Mesothelial cell of epicardium (in vitro differentiated cells): ENCODE measurements at regions not wholly inside any gene's neighbourhood (a gene's known extent, or its start where the extent isn't known, plus 50 kb on each side); places are given as distances from the start of the nearest gene placed in this dataset.
"Not testable (repeated sequence)": the region's sequence is repeated elsewhere in the genome, so short reads cannot be mapped to it uniquely, and the experiment has no call there.

Experiments used
- DNase-seq, 2 experiments: peaks; one replicate each; pipeline ENCODE4 v3.0.0; 2021; ENCODE audit warnings: low spot score in 2 of 2; ENCODE audit not compliant: unreplicated experiment in 2 of 2
- H3K27ac Mint-ChIP-seq: 2 replicates; pipeline ENCODE4 v1.8.0; 2021; ENCODE audit warnings: mixed read lengths
- H3K27me3 Mint-ChIP-seq: 2 replicates; pipeline ENCODE4 v1.8.0; 2021; ENCODE audit warnings: low read depth, mixed read lengths
- H3K36me3 Mint-ChIP-seq: 2 replicates; pipeline ENCODE4 v1.8.0; 2021; ENCODE audit warnings: mixed read lengths
- H3K4me1 Mint-ChIP-seq: 2 replicates; pipeline ENCODE4 v1.8.0; 2021; ENCODE audit warnings: mixed read lengths
- H3K4me3 Mint-ChIP-seq: 2 replicates; pipeline ENCODE4 v1.8.0; 2021; ENCODE audit warnings: mild to moderate bottlenecking, moderate library complexity, mixed read lengths
- H3K9me3 Mint-ChIP-seq: 2 replicates; pipeline ENCODE4 v1.8.0; 2021; ENCODE audit warnings: mixed read lengths
- CTCF ChIP-seq: fragments of 200-600 bp; sonication (generic); IDR thresholded peaks from one replicate; pipeline ENCODE4 v1.5.0; 2021; ENCODE audit warnings: antibody characterized with exemption; ENCODE audit not compliant: unreplicated experiment

GRCh38 chr14:106691601-106692291, 1165.4 kb downstream of the TMEM121 start:
- H3K4me1 Mint-ChIP-seq = no peaks in the 10 kb centered on the region
- H3K27me3 Mint-ChIP-seq = no peaks in the 10 kb centered on the region
- DNase-seq = no peak
- peaks cover 56% of the 10 kb centered on the region for H3K9me3 Mint-ChIP-seq
- peak; percentile 44 for TF ChIP-seq CTCF
- H3K27ac Mint-ChIP-seq = no peak overlapping the region
- no peaks in the 10 kb centered on the region for H3K36me3 Mint-ChIP-seq
- H3K4me3 Mint-ChIP-seq = no peak overlapping the region

GRCh38 chr14:106694638-106695393, 1168.4 kb downstream of the TMEM121 start:
- no peak for DNase-seq
- H3K4me3 Mint-ChIP-seq = no peak overlapping the region
- H3K27me3 Mint-ChIP-seq = no peaks in the 10 kb centered on the region
- no peak for TF ChIP-seq CTCF
- no peak overlapping the region for H3K27ac Mint-ChIP-seq
- no peaks in the 10 kb centered on the region for H3K36me3 Mint-ChIP-seq
- H3K4me1 Mint-ChIP-seq = no peaks in the 10 kb centered on the region
- peaks cover 42% of the 10 kb centered on the region for H3K9me3 Mint-ChIP-seq

GRCh38 chr14:106698620-106699267, 1172.4 kb downstream of the TMEM121 start:
- peaks cover 28% of the 10 kb centered on the region for H3K9me3 Mint-ChIP-seq
- H3K4me3 Mint-ChIP-seq, H3K27me3 Mint-ChIP-seq, H3K4me1 Mint-ChIP-seq, H3K27ac Mint-ChIP-seq, DNase-seq, H3K36me3 Mint-ChIP-seq: not testable (repeated sequence)

- not testable (repeated sequence) for H3K27me3 Mint-ChIP-seq, DNase-seq, H3K4me1 Mint-ChIP-seq, H3K36me3 Mint-ChIP-seq, H3K27ac Mint-ChIP-seq, H3K4me3 Mint-ChIP-seq
- peaks cover 13% of the 10 kb centered on the region for H3K9me3 Mint-ChIP-seq
These were observed 1177.3 kb downstream of the TMEM121 start for GRCh38 chr14:106703651-106704050.

GRCh38 chr14:106706488-106706887, 1180.1 kb downstream of the TMEM121 start:
- not testable (repeated sequence) for H3K27ac Mint-ChIP-seq

GRCh38 chr14:106710187-106710586, 1183.8 kb downstream of the TMEM121 start:
- not testable (repeated sequence) for H3K27me3 Mint-ChIP-seq, DNase-seq, H3K4me1 Mint-ChIP-seq, H3K27ac Mint-ChIP-seq, H3K36me3 Mint-ChIP-seq, H3K4me3 Mint-ChIP-seq
- peaks cover 37% of the 10 kb centered on the region for H3K9me3 Mint-ChIP-seq

More at GRCh38 chr14:106706488-106706887, 1180.1 kb downstream of the TMEM121 start:
- peaks cover 18% of the 10 kb centered on the region for H3K9me3 Mint-ChIP-seq
- H3K4me1 Mint-ChIP-seq, H3K27me3 Mint-ChIP-seq, DNase-seq, H3K36me3 Mint-ChIP-seq, H3K4me3 Mint-ChIP-seq: not testable (repeated sequence)

GRCh38 chr14:106712513-106712912, 1186.1 kb downstream of the TMEM121 start:
- not testable (repeated sequence) for H3K27ac Mint-ChIP-seq, H3K4me1 Mint-ChIP-seq, DNase-seq, H3K27me3 Mint-ChIP-seq, H3K4me3 Mint-ChIP-seq, H3K36me3 Mint-ChIP-seq
- peaks cover 34% of the 10 kb centered on the region for H3K9me3 Mint-ChIP-seq

- DNase-seq, H3K27me3 Mint-ChIP-seq, H3K4me1 Mint-ChIP-seq, H3K27ac Mint-ChIP-seq, H3K36me3 Mint-ChIP-seq, H3K4me3 Mint-ChIP-seq: not testable (repeated sequence)
- peaks cover 26% of the 10 kb centered on the region for H3K9me3 Mint-ChIP-seq
These were observed 1188.4 kb downstream of the TMEM121 start for GRCh38 chr14:106714446-106715428.

- not testable (repeated sequence) for H3K27me3 Mint-ChIP-seq, H3K4me1 Mint-ChIP-seq, H3K4me3 Mint-ChIP-seq, H3K9me3 Mint-ChIP-seq, DNase-seq, H3K27ac Mint-ChIP-seq, H3K36me3 Mint-ChIP-seq
These were observed 1191.2 kb downstream of the TMEM121 start for GRCh38 chr14:106717544-106717943.

GRCh38 chr14:106719880-106720279, 1193.5 kb downstream of the TMEM121 start:
- not testable (repeated sequence) for H3K4me1 Mint-ChIP-seq, H3K27me3 Mint-ChIP-seq, H3K27ac Mint-ChIP-seq, H3K4me3 Mint-ChIP-seq, DNase-seq, H3K36me3 Mint-ChIP-seq, H3K9me3 Mint-ChIP-seq

GRCh38 chr14:106721926-106722325, 1195.5 kb downstream of the TMEM121 start:
- H3K36me3 Mint-ChIP-seq, H3K4me3 Mint-ChIP-seq, H3K27me3 Mint-ChIP-seq, H3K4me1 Mint-ChIP-seq, H3K9me3 Mint-ChIP-seq, H3K27ac Mint-ChIP-seq, DNase-seq: not testable (repeated sequence)
